Panc1 (cell line): ENCODE measurements at regions not wholly inside any gene's neighbourhood (a gene's known extent, or its start where the extent isn't known, plus 50 kb on each side); places are given as distances from the start of the nearest gene placed in this dataset.

Source experiments
- ATAC-seq: fragments of 200-7000 bp; cut with Tn5 transposase; 2 replicates; pipeline ENCODE4 v1.9.1; 2020; ENCODE audit warnings: mild to moderate bottlenecking, moderate library complexity
- BruUV-seq: library from RNA; stranded (reverse); fragments of 400-500 nt; replicated peaks from 2 replicates; lab custom pipeline; 2021; lab: Mats Ljungman, UMichigan
- CTCF ChIA-PET: fragments of 300-600 bp; sonication (Branson Sonifier 250); formaldehyde crosslinking; loops from one replicate; lab custom pipeline; 2022; ENCODE audit warnings: antibody characterized with exemption; lab: Charles Lee
- POLR2A ChIA-PET: fragments of 300-600 bp; sonication (Branson Sonifier 250); formaldehyde crosslinking; loops from one replicate; lab custom pipeline; 2022; ENCODE audit warnings: antibody characterized with exemption; lab: Charles Lee
- DNase-seq: peaks from one replicate; pipeline ENCODE4 v3.0.0-alpha.2; 2010; ENCODE audit warnings: low read depth, low spot score
- H3K27ac ChIP-seq: 2 replicates; pipeline ENCODE4 v1.5.1; 2011; ENCODE audit warnings: mild to moderate bottlenecking, low read length, inconsistent platforms
- H3K27me3 ChIP-seq: fragments of 200-500 bp; sonication (Bioruptor generic); 2 replicates; pipeline ENCODE4 v1.6.0; 2014; ENCODE audit warnings: low read length, inconsistent platforms; ENCODE audit not compliant: control insufficient read depth, insufficient read depth
- H3K36me3 ChIP-seq: fragments of 200-500 bp; sonication (Bioruptor generic); 2 replicates; pipeline ENCODE4 v1.5.1; 2014; ENCODE audit warnings: inconsistent platforms, mild to moderate bottlenecking, low read length, moderate library complexity; ENCODE audit not compliant: control insufficient read depth, insufficient read depth
- H3K4me1 ChIP-seq: 2 replicates; pipeline ENCODE4 v1.5.1; 2011; ENCODE audit warnings: inconsistent platforms, mild to moderate bottlenecking, low read length, moderate library complexity; ENCODE audit not compliant: control insufficient read depth, insufficient read depth
- H3K4me3 ChIP-seq, 2 experiments: 2 replicates each; pipeline ENCODE4 v1.5.1; 2011 to 2012; ENCODE audit warnings: low read depth in 2 of 2, low read length in 2 of 2, mild to moderate bottlenecking in 2 of 2, inconsistent platforms in 1 of 2, moderate library complexity in 1 of 2
- H3K9me3 ChIP-seq: fragments of 200-500 bp; sonication (Bioruptor generic); 2 replicates; pipeline ENCODE4 v1.5.1; 2014; ENCODE audit warnings: low read depth, mild to moderate bottlenecking, inconsistent platforms, low read length, moderate library complexity; ENCODE audit not compliant: control insufficient read depth, insufficient read depth
- CTCF ChIP-seq: fragments of 450-650 bp; IDR thresholded peaks from 2 replicates; pipeline ENCODE4 v1.5.1; 2017; ENCODE audit warnings: mild to moderate bottlenecking
- POLR2AphosphoS5 ChIP-seq: IDR thresholded peaks from 2 replicates; pipeline ENCODE4 v1.6.1; 2012; ENCODE audit warnings: mild to moderate bottlenecking, low read depth, low read length, moderate library complexity
- SIN3A ChIP-seq: IDR thresholded peaks from 2 replicates; pipeline ENCODE4 v1.6.1; 2012; ENCODE audit warnings: low read depth, mild to moderate bottlenecking, low read length, moderate library complexity, borderline replicate concordance; ENCODE audit not compliant: insufficient read depth
- TCF7L2 ChIP-seq: IDR thresholded peaks from 2 replicates; pipeline ENCODE4 v1.6.1; 2011; ENCODE audit warnings: mild to moderate bottlenecking, low read depth, low read length, inconsistent platforms
- in situ Hi-C: cut with HindIII; loops from 2 replicates; pipeline ENCODE4 v1.10.0; 2016; ENCODE audit warnings: low sequenced_read_pairs, low pct_unique_long_range_greater_than_20kb
- intact Hi-C: fragments of 100-400 bp; cut with micrococcal nuclease; formaldehyde crosslinking; loops from one replicate; pipeline ENCODE4 v1.10.0; 2022; ENCODE audit not compliant: unreplicated experiment
- TF ChIP-seq, protein P1 (sequence below), 2 experiments: IDR thresholded peaks; 2 replicates each; pipeline ENCODE4 v1.6.1; 2011 to 2012; ENCODE audit warnings: low read depth in 2 of 2, control low read depth in 1 of 2, low read length in 1 of 2, mild to moderate bottlenecking in 1 of 2, moderate library complexity in 1 of 2; ENCODE audit not compliant: insufficient read depth in 1 of 2

- in situ Hi-C loops (no loop called here), intact Hi-C loops (no loop called here)
- no peak for ATAC-seq
- Histone ChIP-seq H3K36me3 (no peaks in the 10 kb centered on the region), H3K27me3 (no peaks in the 10 kb centered on the region), H3K4me1 (no peaks in the 10 kb centered on the region), H3K27ac (no peak overlapping the region), H3K9me3 (no peaks in the 10 kb centered on the region), H3K4me3 (no peak overlapping the region)
- ChIA-PET POLR2A (no interaction called here), CTCF (no interaction called here)
- no peak for DNase-seq
- BruUV-seq = no TSS peak
- no peak for TF ChIP-seq TCF7L2
These were observed 97.3 kb downstream of the CDCA7 start for GRCh38 chr2:173451941-173452340.

DNA sequence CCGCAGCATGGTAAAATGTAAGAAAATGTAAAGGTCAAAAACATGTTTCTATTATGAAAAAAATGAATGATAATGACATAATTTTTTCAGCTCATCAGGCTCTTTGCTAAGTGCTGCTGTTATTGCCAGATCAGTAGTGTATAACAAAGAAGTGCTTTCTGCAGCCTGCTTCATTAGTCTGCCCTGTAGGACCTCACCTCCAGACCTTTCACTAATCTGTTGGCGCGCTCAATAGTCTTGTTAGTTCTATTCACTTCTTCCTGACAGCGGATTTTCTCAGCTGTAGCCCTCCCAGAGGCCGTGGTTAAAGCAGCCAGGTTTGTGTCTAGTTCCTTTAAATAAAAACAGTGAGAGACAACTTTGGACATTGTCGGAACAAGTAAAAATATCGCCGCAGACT, 97.7 kb downstream of the CDCA7 start:
- no peak for DNase-seq
- H3K27me3 ChIP-seq = no peaks in the 10 kb centered on the region
- H3K9me3 ChIP-seq = no peaks in the 10 kb centered on the region
- ATAC-seq = no peak
- intact Hi-C loops = no loop called here
- no peaks in the 10 kb centered on the region for H3K36me3 ChIP-seq
- no peak for TF ChIP-seq POLR2AphosphoS5
- TF ChIP-seq CTCF = no peak
- TF ChIP-seq SIN3A = no peak
- TF ChIP-seq TCF7L2 = no peak
- TF ChIP-seq, protein P1, sequence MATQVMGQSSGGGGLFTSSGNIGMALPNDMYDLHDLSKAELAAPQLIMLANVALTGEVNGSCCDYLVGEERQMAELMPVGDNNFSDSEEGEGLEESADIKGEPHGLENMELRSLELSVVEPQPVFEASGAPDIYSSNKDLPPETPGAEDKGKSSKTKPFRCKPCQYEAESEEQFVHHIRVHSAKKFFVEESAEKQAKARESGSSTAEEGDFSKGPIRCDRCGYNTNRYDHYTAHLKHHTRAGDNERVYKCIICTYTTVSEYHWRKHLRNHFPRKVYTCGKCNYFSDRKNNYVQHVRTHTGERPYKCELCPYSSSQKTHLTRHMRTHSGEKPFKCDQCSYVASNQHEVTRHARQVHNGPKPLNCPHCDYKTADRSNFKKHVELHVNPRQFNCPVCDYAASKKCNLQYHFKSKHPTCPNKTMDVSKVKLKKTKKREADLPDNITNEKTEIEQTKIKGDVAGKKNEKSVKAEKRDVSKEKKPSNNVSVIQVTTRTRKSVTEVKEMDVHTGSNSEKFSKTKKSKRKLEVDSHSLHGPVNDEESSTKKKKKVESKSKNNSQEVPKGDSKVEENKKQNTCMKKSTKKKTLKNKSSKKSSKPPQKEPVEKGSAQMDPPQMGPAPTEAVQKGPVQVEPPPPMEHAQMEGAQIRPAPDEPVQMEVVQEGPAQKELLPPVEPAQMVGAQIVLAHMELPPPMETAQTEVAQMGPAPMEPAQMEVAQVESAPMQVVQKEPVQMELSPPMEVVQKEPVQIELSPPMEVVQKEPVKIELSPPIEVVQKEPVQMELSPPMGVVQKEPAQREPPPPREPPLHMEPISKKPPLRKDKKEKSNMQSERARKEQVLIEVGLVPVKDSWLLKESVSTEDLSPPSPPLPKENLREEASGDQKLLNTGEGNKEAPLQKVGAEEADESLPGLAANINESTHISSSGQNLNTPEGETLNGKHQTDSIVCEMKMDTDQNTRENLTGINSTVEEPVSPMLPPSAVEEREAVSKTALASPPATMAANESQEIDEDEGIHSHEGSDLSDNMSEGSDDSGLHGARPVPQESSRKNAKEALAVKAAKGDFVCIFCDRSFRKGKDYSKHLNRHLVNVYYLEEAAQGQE (IDR thresholded peaks at IDR 0.05; ENCODE audit: insufficient read depth in 1 of 2, low read depth in 2 of 2, low read length in 1 of 2) = no peak
- no peak overlapping the region for H3K27ac ChIP-seq
- no TSS peak for BruUV-seq
- in situ Hi-C loops = no loop called here
- no peaks in the 10 kb centered on the region for H3K4me1 ChIP-seq
- POLR2A ChIA-PET = no interaction called here
- no peak overlapping the region for H3K4me3 ChIP-seq
- CTCF ChIA-PET = no interaction called here

DNA sequence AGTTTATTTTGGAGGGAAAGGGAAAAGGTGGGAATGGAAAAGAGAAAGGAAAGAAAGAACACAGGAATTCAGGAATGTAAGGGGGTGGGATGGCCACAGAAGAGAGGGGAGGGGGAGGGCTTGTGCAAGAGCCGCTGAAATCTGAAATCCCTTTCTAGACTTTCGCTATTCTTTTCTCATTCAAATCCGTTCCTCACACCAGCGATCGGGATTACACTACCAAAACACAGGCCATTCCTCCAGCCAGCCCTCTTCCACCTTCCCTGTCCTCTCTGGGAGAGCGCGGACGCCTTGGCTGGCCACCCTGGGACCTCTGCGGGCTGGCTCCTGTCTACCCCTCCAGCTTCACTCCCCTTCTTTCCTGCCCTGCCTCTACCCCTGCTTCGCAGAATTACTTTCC, 102.3 kb downstream of the CDCA7 start:
- ChIA-PET CTCF (no interaction called here), POLR2A (no interaction called here)
- Histone ChIP-seq H3K4me3 (no peak overlapping the region), H3K4me1 (no peaks in the 10 kb centered on the region), H3K27me3 (no peaks in the 10 kb centered on the region), H3K36me3 (no peaks in the 10 kb centered on the region), H3K9me3 (no peaks in the 10 kb centered on the region), H3K27ac (no peak overlapping the region)
- in situ Hi-C loops = no loop called here
- intact Hi-C loops = no loop called here
- no peak for DNase-seq
- BruUV-seq = no TSS peak
- no peak for TF ChIP-seq SIN3A
- no peak for TF ChIP-seq TCF7L2
- TF ChIP-seq, protein P1 (IDR thresholded peaks at IDR 0.05; ENCODE audit: insufficient read depth in 1 of 2, low read depth in 2 of 2, low read length in 1 of 2) = no peak
- TF ChIP-seq CTCF = no peak
- TF ChIP-seq POLR2AphosphoS5 = no peak
- ATAC-seq = no peak
